Vagina (tissue), 2 donors: ENCODE measurements at regions not wholly inside any gene's neighbourhood (a gene's known extent, or its start where the extent isn't known, plus 50 kb on each side); places are given as distances from the start of the nearest gene placed in this dataset.

Source experiments
- DNase-seq, 2 donors: peaks; one replicate each; pipeline ENCODE4 v3.0.0-alpha.2; 2017; ENCODE audit errors: extremely low spot score in 2 of 2
- H3K27ac ChIP-seq: fragments of 200-600 bp; sonication (generic); one replicate; pipeline ENCODE4 v1.5.1; 2019
- H3K27me3 ChIP-seq: fragments of 200-600 bp; sonication (generic); one replicate; pipeline ENCODE4 v1.5.1; 2019
- H3K36me3 ChIP-seq, 2 donors: fragments of 200-600 bp; sonication (generic); one replicate each; pipeline ENCODE4 v1.5.1; 2017 to 2019
- H3K4me1 ChIP-seq: fragments of 200-600 bp; sonication (generic); one replicate; pipeline ENCODE4 v1.5.1; 2019
- H3K4me3 ChIP-seq, 2 donors: fragments of 200-600 bp; sonication (generic); 1 replicate in 1 of 2; 2 replicates in 1 of 2; pipeline ENCODE4 v1.5.1; 2016 to 2019
- H3K9me3 ChIP-seq: fragments of 200-600 bp; sonication (generic); one replicate; pipeline ENCODE4 v1.5.1; 2019
- CTCF ChIP-seq, 3 experiments: fragments of 450-650 bp in 2 of 3; fragments of 200-600 bp in 1 of 3; sonication (generic) in 1 of 3; IDR thresholded peaks; one replicate each; pipeline ENCODE4 v1.5.1; 2017 to 2019; ENCODE audit warnings: antibody characterized with exemption in 3 of 3, mild to moderate bottlenecking in 2 of 3, moderate library complexity in 2 of 3
- POLR2A ChIP-seq, 2 donors: fragments of 450-650 bp; IDR thresholded peaks; one replicate each; pipeline ENCODE4 v1.6.1; 2017; ENCODE audit warnings: antibody characterized with exemption in 2 of 2, mild to moderate bottlenecking in 2 of 2, moderate library complexity in 2 of 2
- POLR2AphosphoS5 ChIP-seq, 2 donors: sonication (generic); formaldehyde crosslinking; IDR thresholded peaks; one replicate each; pipeline ENCODE4 v1.9.0; 2017; ENCODE audit warnings: antibody characterized with exemption in 2 of 2, mild to moderate bottlenecking in 2 of 2, low read depth in 1 of 2; ENCODE audit not compliant: insufficient read depth in 1 of 2
- intact Hi-C: fragments of 100-400 bp; cut with DNase I; formaldehyde crosslinking; loops from one replicate; pipeline ENCODE4 v1.15.1; 2023

- H3K4me1 ChIP-seq, result no peaks in the 10 kb centered on the region
- H3K27me3 ChIP-seq, result no peaks in the 10 kb centered on the region
- H3K27ac ChIP-seq, result no peak overlapping the region
- intact Hi-C loops, result no loop called here
- no peaks in the 10 kb centered on the region for H3K36me3 ChIP-seq
- no peak for TF ChIP-seq CTCF (IDR thresholded peaks at IDR 0.05)
- no peak for TF ChIP-seq POLR2AphosphoS5 (IDR thresholded peaks at IDR 0.05; ENCODE audit: insufficient read depth in 1 of 2, low read depth in 1 of 2)
- no peak for TF ChIP-seq POLR2A (IDR thresholded peaks at IDR 0.05)
- H3K4me3 ChIP-seq, result no peak overlapping the region
- H3K9me3 ChIP-seq, result no peaks in the 10 kb centered on the region
- DNase-seq, result no peak
Measured at GRCh38 chr6:747028-747427, 54.1 kb upstream of the EXOC2 start.

GRCh38 chr6:744666-745353 is 51.9 kb upstream of the EXOC2 start:
- H3K36me3 ChIP-seq, result no peaks in the 10 kb centered on the region
- no peaks in the 10 kb centered on the region for H3K27me3 ChIP-seq
- H3K4me1 ChIP-seq, result no peaks in the 10 kb centered on the region
- no peak for DNase-seq
- intact Hi-C loops, result no loop called here
- H3K27ac ChIP-seq, result no peak overlapping the region
- no peak for TF ChIP-seq CTCF (IDR thresholded peaks at IDR 0.05)
- TF ChIP-seq POLR2AphosphoS5 (IDR thresholded peaks at IDR 0.05; ENCODE audit: insufficient read depth in 1 of 2, low read depth in 1 of 2), result no peak
- no peak for TF ChIP-seq POLR2A (IDR thresholded peaks at IDR 0.05)
- H3K4me3 ChIP-seq, result no peak overlapping the region
- no peaks in the 10 kb centered on the region for H3K9me3 ChIP-seq

GRCh38 chr6:743320-744096 is 50.6 kb upstream of the EXOC2 start:
- H3K9me3 ChIP-seq, result no peaks in the 10 kb centered on the region

More at GRCh38 chr6:743320-744096, 50.6 kb upstream of the EXOC2 start:
- no peaks in the 10 kb centered on the region for H3K27me3 ChIP-seq
- H3K36me3 ChIP-seq, result no peaks in the 10 kb centered on the region
- no peak overlapping the region for H3K27ac ChIP-seq
- H3K4me1 ChIP-seq, result no peaks in the 10 kb centered on the region
- TF ChIP-seq POLR2A (IDR thresholded peaks at IDR 0.05), result no peak
- TF ChIP-seq POLR2AphosphoS5 (IDR thresholded peaks at IDR 0.05; ENCODE audit: insufficient read depth in 1 of 2, low read depth in 1 of 2), result no peak
- no peak for TF ChIP-seq CTCF (IDR thresholded peaks at IDR 0.05)
- DNase-seq, result no peak
- intact Hi-C loops, result no loop called here
- H3K4me3 ChIP-seq, result no peak overlapping the region
